ENCODE measurements at regions not wholly inside any gene's neighbourhood (a gene's known extent, or its start where the extent isn't known, plus 50 kb on each side); places are given as distances from the start of the nearest gene placed in this dataset.

- no peak for DNase-seq
These were observed 346.8 kb upstream of the POU3F2 start for GRCh38 chr6:98487612-98488011.

- DNase-seq: no peak
These were observed 336.1 kb upstream of the POU3F2 start for GRCh38 chr6:98498144-98498775.

- DNase-seq: peak; percentile 48
These were observed 335.5 kb upstream of the POU3F2 start for GRCh38 chr6:98498866-98499265.

- DNase-seq: no peak
These were observed 320.2 kb upstream of the POU3F2 start for GRCh38 chr6:98514073-98514720.

GRCh38 chr6:98514796-98515195 lies 319.6 kb upstream of the POU3F2 start:
- DNase-seq: no peak

GRCh38 chr6:98516206-98516605 lies 318.2 kb upstream of the POU3F2 start:
- DNase-seq: no peak

- no peak for DNase-seq
These were observed 317.5 kb upstream of the POU3F2 start for GRCh38 chr6:98516866-98517265.

GRCh38 chr6:98525860-98526259 lies 308.5 kb upstream of the POU3F2 start:
- DNase-seq: no peak

GRCh38 chr6:98526465-98526864 lies 307.9 kb upstream of the POU3F2 start:
- DNase-seq: no peak

- DNase-seq: no peak
These were observed 305.0 kb upstream of the POU3F2 start for GRCh38 chr6:98529364-98529763.

GRCh38 chr6:98530732-98531131 lies 303.6 kb upstream of the POU3F2 start:
- no peak for DNase-seq

- no peak for DNase-seq
These were observed 302.4 kb upstream of the POU3F2 start for GRCh38 chr6:98532004-98532403.

- DNase-seq: no peak
These were observed 294.6 kb upstream of the POU3F2 start for GRCh38 chr6:98539741-98540140.

GRCh38 chr6:98546376-98546775 lies 288.0 kb upstream of the POU3F2 start:
- DNase-seq: no peak

GRCh38 chr6:98547151-98547550 lies 287.2 kb upstream of the POU3F2 start:
- DNase-seq: no peak

GRCh38 chr6:98547634-98548033 lies 286.7 kb upstream of the POU3F2 start:
- no peak for DNase-seq

GRCh38 chr6:98548301-98548700 lies 286.1 kb upstream of the POU3F2 start:
- no peak for DNase-seq

GRCh38 chr6:98560418-98560817 lies 274.0 kb upstream of the POU3F2 start:
- no peak for DNase-seq

GRCh38 chr6:98560841-98561240 lies 273.5 kb upstream of the POU3F2 start:
- DNase-seq: no peak

GRCh38 chr6:98566126-98566525 lies 268.2 kb upstream of the POU3F2 start:
- DNase-seq: no peak

- DNase-seq: no peak
These were observed 261.8 kb upstream of the POU3F2 start for GRCh38 chr6:98572579-98572978.

- peak; percentile 11 for DNase-seq
These were observed 259.4 kb upstream of the POU3F2 start for GRCh38 chr6:98574984-98575383.

- DNase-seq: peak; percentile 80
These were observed 257.6 kb upstream of the POU3F2 start for GRCh38 chr6:98576791-98577190.

- peak; percentile 47 for DNase-seq
These were observed 256.4 kb upstream of the POU3F2 start for GRCh38 chr6:98578016-98578415.

GRCh38 chr6:98579079-98579478 lies 255.3 kb upstream of the POU3F2 start:
- DNase-seq: peak; percentile 87

All from fibroblast of skin of right biceps (primary cell).